ENCODE measurements at regions not wholly inside any gene's neighbourhood (a gene's known extent, or its start where the extent isn't known, plus 50 kb on each side); places are given as distances from the start of the nearest gene placed in this dataset.
"Not testable (repeated sequence)": the region's sequence is repeated elsewhere in the genome, so short reads cannot be mapped to it uniquely, and the experiment has no call there.

- CTCF ChIA-PET, H3K4me3 Mint-ChIP-seq, H3K27ac Mint-ChIP-seq, H3K4me1 Mint-ChIP-seq, H3K27me3 Mint-ChIP-seq, DNase-seq, H3K36me3 Mint-ChIP-seq: not testable (repeated sequence)
- H3K9me3 Mint-ChIP-seq: peaks cover 35% of the 10 kb centered on the region
These were observed 60.0 kb upstream of the DACT2 start for GRCh38 chr6:168379579-168379978.

- H3K9me3 Mint-ChIP-seq: peaks cover 35% of the 10 kb centered on the region
- H3K4me1 Mint-ChIP-seq, CTCF ChIA-PET, H3K27me3 Mint-ChIP-seq, H3K27ac Mint-ChIP-seq, H3K36me3 Mint-ChIP-seq, H3K4me3 Mint-ChIP-seq, DNase-seq: not testable (repeated sequence)
These were observed 60.6 kb upstream of the SMOC2 start for GRCh38 chr6:168380166-168380955.

- no peaks in the 10 kb centered on the region for H3K27me3 Mint-ChIP-seq
- H3K36me3 Mint-ChIP-seq: no peaks in the 10 kb centered on the region
- H3K4me1 Mint-ChIP-seq: no peaks in the 10 kb centered on the region
- H3K9me3 Mint-ChIP-seq: peaks cover 35% of the 10 kb centered on the region
- DNase-seq: no peak
- CTCF ChIA-PET: no interaction called here
- no peak overlapping the region for H3K4me3 Mint-ChIP-seq
- no peak overlapping the region for H3K27ac Mint-ChIP-seq
These were observed 59.9 kb upstream of the SMOC2 start for GRCh38 chr6:168380956-168381605.

DNA sequence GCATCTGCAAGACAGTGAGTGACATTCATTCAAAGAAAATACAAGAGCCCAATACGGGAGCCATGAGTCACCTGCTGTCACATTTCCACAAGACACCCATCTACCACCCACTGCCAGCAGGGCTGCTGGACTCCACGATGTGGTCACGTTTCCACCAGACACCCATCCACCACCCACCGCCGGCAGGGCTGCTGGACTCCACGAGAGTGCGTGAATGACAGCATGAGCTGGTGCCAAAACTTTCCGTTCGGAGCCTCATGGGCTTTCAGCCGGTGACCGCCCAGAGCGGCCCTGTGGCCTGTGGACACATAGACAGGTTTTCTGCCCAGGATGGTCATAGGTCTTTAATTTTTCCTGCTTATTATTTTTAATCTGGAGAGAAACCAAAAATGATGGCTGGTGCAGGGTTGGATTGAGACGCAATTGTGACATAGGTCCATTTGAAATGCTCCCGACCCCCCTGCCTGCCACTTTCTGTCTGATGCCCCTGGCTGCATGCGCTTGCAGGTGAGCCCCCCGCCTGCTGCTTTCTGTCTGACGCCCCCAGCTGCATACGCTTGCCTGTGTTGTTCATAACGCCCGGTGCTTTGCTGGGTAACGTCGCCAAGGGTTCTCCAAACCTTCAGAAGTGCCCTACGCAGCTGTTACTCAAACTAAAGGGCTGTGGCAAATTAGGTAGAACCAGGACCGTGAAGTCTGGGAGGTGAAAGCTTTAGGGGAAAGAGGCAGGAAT, 59.1 kb upstream of the SMOC2 start:
- Mint-ChIP-seq H3K27ac (no peak overlapping the region), H3K36me3 (no peaks in the 10 kb centered on the region), H3K4me1 (no peaks in the 10 kb centered on the region), H3K9me3 (peaks cover 35% of the 10 kb centered on the region), H3K4me3 (no peak overlapping the region), H3K27me3 (no peaks in the 10 kb centered on the region)
- CTCF ChIA-PET: no interaction called here
- DNase-seq: no peak

DNA sequence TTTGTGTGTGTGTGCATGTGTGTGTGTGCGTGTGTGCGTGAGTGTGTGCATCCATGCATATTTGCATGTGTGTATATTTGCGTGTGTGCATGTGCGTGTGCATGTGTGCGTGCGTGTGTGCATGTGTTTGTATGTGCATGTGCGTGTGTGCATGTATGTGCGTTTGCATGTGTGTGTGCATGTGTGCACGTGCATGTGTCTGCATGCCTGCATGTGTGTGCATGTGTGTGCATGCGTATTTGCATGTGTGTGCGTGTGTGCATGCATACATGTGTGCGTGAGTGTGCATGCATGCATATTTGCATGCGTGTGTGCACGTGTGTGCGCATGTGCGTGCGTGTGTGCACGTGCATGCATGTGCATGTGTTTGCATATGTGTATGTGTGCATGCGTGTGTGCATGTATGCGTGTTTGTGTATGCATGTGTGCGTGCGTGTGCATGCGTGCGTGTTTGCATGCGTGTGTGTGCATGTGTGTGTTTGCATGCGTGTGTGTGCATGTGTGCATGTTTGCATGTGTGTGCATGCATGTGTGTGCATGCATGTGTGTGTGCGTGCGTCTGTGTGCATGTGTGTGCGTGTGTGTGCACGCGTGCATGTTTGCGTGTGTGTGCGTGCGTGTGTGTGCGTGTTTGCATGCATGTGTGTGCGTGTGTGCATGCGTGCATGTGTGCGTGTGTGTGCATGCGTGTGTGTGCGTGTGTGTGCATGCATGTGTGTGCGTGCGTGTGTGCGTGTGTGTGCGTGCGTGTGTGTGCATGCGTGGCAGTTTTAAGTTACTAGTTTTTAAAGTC, 57.7 kb upstream of the SMOC2 start:
- CTCF ChIA-PET: no interaction called here
- Mint-ChIP-seq H3K4me1 (no peaks in the 10 kb centered on the region), H3K36me3 (no peaks in the 10 kb centered on the region), H3K27me3 (no peaks in the 10 kb centered on the region), H3K4me3 (no peak overlapping the region), H3K9me3 (peaks cover 26% of the 10 kb centered on the region), H3K27ac (no peak overlapping the region)
- no peak for DNase-seq

GRCh38 chr6:168384045-168385036, 56.6 kb upstream of the SMOC2 start:
- CTCF ChIA-PET: no interaction called here
- DNase-seq: no peak
- Mint-ChIP-seq H3K9me3 (peaks cover 26% of the 10 kb centered on the region), H3K4me1 (no peaks in the 10 kb centered on the region), H3K4me3 (no peak overlapping the region), H3K27ac (no peak overlapping the region), H3K27me3 (no peaks in the 10 kb centered on the region), H3K36me3 (no peaks in the 10 kb centered on the region)

DNA sequence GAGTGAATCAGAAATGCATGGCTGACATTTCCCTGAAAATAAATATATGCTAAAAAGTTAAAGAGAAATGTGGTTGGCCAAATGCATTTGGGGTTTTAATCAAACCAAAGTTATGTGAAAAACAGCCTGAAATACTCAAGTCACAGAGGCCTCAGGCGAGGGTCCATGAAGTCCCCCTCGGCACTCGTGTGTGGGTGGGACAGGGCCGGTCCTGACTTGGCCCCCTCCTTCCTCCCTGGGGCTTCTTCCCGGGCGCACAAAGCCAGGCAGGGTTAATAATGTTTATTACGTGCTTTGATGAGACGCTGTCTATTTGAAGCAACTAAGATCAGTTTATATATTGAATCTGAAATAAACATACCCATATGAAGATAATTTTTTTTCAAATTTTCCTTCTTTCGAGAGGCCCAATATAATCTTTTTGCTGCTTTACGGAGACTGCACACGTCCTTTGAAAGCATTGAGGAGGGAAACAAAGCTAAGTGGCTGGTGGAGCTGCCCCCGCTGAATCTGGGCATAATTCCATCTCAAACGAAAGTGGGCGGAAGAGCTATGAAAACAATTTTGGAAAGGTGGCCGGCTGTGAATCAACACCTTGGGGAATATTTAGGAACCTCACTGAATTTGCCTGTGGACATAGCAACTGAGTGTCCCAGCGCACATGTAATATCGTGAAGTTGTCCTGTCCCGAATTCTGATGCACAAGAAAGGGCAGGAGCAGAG, 55.8 kb upstream of the SMOC2 start:
- H3K4me3 Mint-ChIP-seq: no peak overlapping the region
- DNase-seq: no peak
- H3K4me1 Mint-ChIP-seq: no peaks in the 10 kb centered on the region
- no peaks in the 10 kb centered on the region for H3K27me3 Mint-ChIP-seq
- H3K27ac Mint-ChIP-seq: no peak overlapping the region
- peaks cover 26% of the 10 kb centered on the region for H3K9me3 Mint-ChIP-seq
- CTCF ChIA-PET: no interaction called here
- no peaks in the 10 kb centered on the region for H3K36me3 Mint-ChIP-seq

GRCh38 chr6:168385858-168386735, 54.9 kb upstream of the SMOC2 start:
- CTCF ChIA-PET: no interaction called here
- DNase-seq: no peak
- Mint-ChIP-seq H3K36me3 (no peaks in the 10 kb centered on the region), H3K27me3 (no peaks in the 10 kb centered on the region), H3K4me1 (no peaks in the 10 kb centered on the region), H3K4me3 (no peak overlapping the region), H3K27ac (no peak overlapping the region), H3K9me3 (peaks cover 19% of the 10 kb centered on the region)

- H3K4me3 Mint-ChIP-seq: no peak overlapping the region
- peaks cover 17% of the 10 kb centered on the region for H3K9me3 Mint-ChIP-seq
- no peaks in the 10 kb centered on the region for H3K36me3 Mint-ChIP-seq
- no peak overlapping the region for H3K27ac Mint-ChIP-seq
- no peak for DNase-seq
- H3K27me3 Mint-ChIP-seq: no peaks in the 10 kb centered on the region
- H3K4me1 Mint-ChIP-seq: no peaks in the 10 kb centered on the region
- CTCF ChIA-PET: no interaction called here
These were observed 54.0 kb upstream of the SMOC2 start for GRCh38 chr6:168386973-168387372.

DNA sequence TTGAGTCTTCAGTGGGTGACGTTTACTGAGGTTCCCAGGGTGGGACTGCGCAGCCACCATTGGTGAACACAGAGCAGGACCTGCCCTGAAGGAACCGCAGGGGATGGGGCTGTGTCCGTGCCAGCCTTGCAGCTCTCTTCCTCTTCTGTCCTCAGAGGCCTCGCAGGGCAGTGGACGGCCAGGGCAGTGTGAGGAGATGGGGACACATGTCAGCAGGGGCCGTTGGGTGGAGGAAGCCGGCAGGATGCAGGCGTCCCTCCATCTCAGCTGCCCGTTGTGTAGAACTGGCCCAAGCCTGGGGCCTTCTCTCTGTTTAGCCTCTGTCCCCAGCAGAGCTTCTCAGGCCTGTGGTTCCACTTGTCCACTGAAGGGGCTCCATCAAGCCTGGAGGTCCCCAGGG, 53.6 kb upstream of the SMOC2 start:
- Mint-ChIP-seq H3K4me3 (no peak overlapping the region), H3K27me3 (no peaks in the 10 kb centered on the region), H3K4me1 (no peaks in the 10 kb centered on the region), H3K9me3 (peaks cover 15% of the 10 kb centered on the region), H3K27ac (no peak overlapping the region), H3K36me3 (no peaks in the 10 kb centered on the region)
- DNase-seq: no peak
- CTCF ChIA-PET: no interaction called here

- no peaks in the 10 kb centered on the region for H3K4me1 Mint-ChIP-seq
- H3K4me3 Mint-ChIP-seq: no peak overlapping the region
- H3K27me3 Mint-ChIP-seq: no peaks in the 10 kb centered on the region
- no peak for DNase-seq
- CTCF ChIA-PET: no interaction called here
- no peaks in the 10 kb centered on the region for H3K36me3 Mint-ChIP-seq
- H3K9me3 Mint-ChIP-seq: peaks cover 14% of the 10 kb centered on the region
- no peak overlapping the region for H3K27ac Mint-ChIP-seq
These were observed 53.1 kb upstream of the SMOC2 start for GRCh38 chr6:168387911-168388310.
